Choroid plexus epithelial cell (primary cell): ENCODE measurements at regions not wholly inside any gene's neighbourhood (a gene's known extent, or its start where the extent isn't known, plus 50 kb on each side); places are given as distances from the start of the nearest gene placed in this dataset.
"Not testable (repeated sequence)": the region's sequence is repeated elsewhere in the genome, so short reads cannot be mapped to it uniquely, and the experiment has no call there.

Experiments
- DNase-seq: peaks from one replicate; pipeline ENCODE4 v3.0.0-alpha.2; 2010; ENCODE audit warnings: low read depth
- H3K4me3 ChIP-seq: 2 replicates; pipeline ENCODE4 v1.5.1; 2011; ENCODE audit warnings: low read depth, mild to moderate bottlenecking, control low read depth, low read length, moderate library complexity
- TF ChIP-seq, protein P1 (sequence below): conservative IDR thresholded peaks from 2 replicates; pipeline ENCODE4 v1.5.1; 2011; ENCODE audit warnings: low read depth, mild to moderate bottlenecking, control low read depth, inconsistent platforms, low read length, moderate library complexity

DNA sequence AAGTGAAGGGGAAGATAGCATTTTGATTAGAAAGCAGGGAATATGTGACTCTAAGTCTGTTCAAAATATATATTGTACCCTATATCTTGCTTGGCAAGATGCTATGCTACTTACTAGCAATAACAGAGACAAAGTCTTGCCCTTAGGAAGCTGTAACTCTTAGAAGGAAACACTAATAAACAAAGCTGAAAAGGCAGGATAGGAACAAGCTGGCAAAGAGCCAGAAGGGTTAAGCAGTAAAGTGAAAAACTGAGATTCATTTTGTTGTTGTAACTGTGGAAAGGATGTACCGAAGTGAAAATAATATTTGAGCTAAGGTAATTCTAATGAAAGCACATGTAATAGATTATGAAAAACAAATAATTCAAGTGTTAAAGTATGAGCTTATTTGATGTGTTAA, 527.1 kb upstream of the FLRT2 start:
- TF ChIP-seq, protein P1, sequence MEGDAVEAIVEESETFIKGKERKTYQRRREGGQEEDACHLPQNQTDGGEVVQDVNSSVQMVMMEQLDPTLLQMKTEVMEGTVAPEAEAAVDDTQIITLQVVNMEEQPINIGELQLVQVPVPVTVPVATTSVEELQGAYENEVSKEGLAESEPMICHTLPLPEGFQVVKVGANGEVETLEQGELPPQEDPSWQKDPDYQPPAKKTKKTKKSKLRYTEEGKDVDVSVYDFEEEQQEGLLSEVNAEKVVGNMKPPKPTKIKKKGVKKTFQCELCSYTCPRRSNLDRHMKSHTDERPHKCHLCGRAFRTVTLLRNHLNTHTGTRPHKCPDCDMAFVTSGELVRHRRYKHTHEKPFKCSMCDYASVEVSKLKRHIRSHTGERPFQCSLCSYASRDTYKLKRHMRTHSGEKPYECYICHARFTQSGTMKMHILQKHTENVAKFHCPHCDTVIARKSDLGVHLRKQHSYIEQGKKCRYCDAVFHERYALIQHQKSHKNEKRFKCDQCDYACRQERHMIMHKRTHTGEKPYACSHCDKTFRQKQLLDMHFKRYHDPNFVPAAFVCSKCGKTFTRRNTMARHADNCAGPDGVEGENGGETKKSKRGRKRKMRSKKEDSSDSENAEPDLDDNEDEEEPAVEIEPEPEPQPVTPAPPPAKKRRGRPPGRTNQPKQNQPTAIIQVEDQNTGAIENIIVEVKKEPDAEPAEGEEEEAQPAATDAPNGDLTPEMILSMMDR: no peak
- peak; percentile 20 for DNase-seq
- no peak overlapping the region for H3K4me3 ChIP-seq

- no peak overlapping the region for H3K4me3 ChIP-seq
- TF ChIP-seq, protein P1: no peak
- DNase-seq: no peak
Measured at GRCh38 chr14:85003805-85004204, 526.1 kb upstream of the FLRT2 start.

GRCh38 chr14:85009506-85009905, 520.4 kb upstream of the FLRT2 start:
- DNase-seq: no peak
- no peak overlapping the region for H3K4me3 ChIP-seq
- TF ChIP-seq, protein P1: no peak

DNA sequence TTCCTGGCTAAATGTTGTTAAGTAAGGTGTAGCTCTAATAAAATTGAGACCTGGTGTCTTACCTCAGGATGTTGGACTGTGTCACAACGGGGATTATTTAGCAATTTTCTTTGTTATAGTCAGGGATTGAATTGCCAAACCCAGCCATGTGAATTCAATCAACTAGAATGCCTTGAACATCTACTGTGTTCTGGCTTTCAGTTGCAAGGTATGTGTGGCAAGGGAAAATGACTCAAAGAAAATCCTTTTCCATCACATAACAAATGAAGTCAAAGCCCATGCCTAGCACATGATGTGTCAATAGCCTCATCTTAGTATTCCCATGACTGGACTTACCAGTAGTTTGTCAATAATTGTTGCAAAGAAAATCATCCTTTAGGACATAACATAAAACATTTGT, 519.8 kb upstream of the FLRT2 start:
- TF ChIP-seq, protein P1: no peak
- no peak overlapping the region for H3K4me3 ChIP-seq
- DNase-seq: no peak

DNA sequence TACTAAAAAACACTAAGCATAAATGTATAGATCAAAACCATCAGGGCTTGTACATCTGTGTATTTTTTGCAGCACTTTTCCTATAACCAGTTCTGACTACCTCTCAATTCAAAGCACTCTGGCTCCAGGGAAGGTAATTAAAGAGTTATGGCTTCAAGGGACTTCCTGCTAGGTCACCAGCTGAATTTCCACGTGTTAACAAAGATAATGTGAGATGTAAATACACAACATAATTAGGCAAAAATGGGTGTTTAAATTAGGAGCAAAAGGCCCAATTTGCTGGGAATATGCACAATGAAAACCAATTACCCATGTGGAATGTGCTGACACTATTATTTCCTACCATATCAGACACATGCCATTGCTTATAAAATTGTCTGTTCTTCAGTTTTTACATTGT, 513.4 kb upstream of the FLRT2 start:
- TF ChIP-seq, protein P1: no peak
- DNase-seq: no peak
- H3K4me3 ChIP-seq: no peak overlapping the region

DNA sequence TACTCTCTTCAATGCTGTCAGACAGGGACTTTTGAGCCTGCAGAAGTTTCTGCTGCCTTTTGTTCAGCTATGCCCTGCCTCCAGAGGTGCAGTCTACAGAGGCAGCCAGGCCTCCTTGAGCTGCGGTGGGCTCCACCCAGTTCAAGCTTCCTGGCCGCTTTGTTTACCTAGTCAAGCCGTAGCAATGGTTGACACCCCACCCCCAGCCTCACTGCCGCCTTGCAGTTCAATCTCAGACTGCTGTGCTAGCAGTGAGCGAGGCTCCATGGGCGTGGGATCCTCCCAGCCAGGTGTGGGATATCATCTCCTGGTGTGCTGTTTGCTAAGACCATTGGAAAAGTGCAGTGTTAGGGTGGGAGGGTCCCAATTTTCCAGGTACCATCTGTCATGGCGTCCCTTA, 506.1 kb upstream of the FLRT2 start:
- H3K4me3 ChIP-seq, DNase-seq: not testable (repeated sequence)

DNA sequence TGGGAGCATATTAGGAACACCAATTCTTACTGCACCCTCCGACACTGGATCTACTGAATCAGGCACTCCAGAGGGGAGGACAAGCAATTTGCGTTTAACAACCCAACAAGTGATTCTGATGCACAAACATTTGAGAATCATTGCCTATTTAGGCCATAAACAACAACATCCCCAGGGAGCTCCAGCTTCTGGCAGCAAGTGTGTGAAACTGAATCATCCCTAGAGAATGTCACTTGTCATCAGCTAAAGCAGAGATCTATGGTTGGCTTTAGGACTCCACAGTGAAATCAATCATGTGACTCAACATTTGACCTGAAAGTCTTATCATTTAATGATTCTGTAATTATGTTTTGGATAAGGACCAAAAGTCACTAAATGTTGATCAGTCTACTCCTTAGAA, 505.0 kb upstream of the FLRT2 start:
- TF ChIP-seq, protein P1: no peak
- H3K4me3 ChIP-seq: no peak overlapping the region
- DNase-seq: peak; percentile 9
